ENCODE measurements at regions not wholly inside any gene's neighbourhood (a gene's known extent, or its start where the extent isn't known, plus 50 kb on each side); places are given as distances from the start of the nearest gene placed in this dataset.

DNA sequence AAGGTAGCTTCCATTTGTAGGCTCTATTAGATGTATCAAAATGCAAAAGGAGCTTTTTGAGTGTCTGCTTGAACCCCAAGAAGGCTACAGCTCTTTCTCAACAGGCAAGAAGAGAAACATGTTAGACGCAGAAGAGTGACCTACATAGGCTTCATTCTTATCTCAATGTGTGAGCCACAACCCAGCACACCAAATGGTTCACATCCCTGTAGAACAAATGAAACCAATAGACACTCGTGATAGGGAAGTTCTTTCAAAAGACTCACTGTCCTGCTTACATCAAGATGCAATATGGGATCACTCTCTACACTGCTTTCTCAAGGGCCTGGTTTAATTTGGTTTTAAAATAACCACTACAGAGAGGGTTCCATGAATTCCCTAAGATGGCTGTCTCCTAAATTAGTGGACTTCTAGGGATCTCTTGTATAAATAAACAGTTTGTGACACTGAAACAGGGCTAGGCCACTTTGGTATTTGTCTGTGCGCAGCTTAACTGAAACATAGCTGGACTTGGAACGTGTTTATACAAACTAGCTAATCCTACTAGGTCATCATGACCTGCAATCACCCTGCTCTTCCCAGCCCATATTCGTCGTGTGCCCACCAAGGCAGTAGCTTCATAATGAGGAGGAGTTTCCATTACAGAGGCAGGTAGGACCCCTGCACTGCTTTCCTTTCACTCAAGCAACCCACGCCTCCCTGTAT is 225.4 kb upstream of the PREP start:
- DNase-seq, result no peak

DNA sequence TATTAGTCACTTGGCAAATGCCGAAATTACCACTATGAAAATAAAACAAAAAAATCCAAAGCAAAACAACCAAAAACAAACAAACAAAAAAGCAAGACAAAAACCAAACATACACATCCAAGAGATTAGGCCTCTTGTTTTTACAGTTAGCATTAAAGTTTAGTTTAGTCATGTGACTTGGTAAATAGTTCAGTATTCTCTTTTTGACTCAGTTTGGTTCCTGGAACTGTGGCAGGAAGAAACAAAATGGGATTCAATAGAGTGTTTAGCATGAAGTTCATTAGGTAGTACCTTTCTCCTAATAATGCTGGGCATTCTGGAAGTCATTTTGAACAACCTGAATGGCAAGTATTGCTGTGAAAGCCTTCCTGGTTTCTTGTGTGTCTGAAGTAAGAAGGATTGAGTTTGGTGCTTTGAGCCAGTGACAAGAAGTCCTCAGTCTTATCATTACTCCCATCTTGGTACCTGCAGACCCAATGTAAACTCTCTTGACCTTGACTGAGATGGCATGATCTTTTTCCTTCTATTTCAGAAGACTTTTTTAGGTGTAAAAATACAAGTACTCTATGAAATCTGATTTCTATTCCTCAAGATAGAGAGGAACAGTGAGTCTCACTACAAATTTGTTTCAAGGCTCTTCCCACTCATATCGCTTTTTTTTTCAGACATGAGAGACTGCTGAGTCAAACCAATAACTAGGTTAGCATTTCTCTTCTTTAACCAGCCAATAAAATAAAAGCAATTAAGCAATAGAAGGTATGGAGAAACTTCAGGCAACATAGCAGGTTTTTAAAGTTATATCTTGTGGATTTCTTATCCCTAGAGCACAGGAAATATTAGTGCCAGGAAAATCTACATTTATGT is 223.6 kb upstream of the PREP start:
- no peak for DNase-seq

DNA sequence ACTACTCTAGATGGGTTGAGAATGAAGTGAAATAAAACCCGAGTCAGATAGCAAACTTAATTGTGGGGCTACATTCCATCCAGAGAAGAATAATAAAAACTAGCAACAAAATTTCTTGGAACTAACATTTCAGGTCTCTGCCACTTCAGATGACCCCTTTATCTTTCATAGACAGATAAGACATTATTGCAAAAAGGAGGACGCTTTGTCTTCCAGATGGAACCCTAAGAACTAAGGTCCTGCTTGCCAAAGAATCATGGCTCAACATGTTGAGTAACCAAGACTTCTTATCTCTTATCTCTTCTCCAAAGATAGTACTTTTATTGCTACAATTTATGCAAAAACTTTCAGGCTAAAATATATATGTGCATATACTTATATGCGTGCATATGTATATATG is 221.1 kb upstream of the PREP start:
- DNase-seq, result no peak

DNA sequence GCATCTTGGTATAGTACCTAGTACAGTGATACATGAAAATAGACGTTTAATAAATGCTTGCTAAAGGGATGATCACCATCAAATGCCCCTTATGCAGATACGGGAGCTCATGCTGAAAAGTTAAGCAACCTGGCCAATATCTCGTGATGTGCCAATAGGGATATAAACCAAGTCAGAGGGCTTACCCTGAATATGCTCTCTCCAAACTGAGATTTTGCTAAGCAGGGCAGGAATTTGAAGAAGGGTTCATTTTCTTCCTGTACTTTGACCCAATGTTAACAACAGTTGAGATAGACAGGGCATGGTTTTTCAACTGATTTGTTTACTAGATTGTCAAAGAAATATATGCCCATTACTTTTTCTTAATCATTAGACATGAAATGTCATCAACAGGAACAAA is 219.3 kb upstream of the PREP start:
- no peak for DNase-seq

DNA sequence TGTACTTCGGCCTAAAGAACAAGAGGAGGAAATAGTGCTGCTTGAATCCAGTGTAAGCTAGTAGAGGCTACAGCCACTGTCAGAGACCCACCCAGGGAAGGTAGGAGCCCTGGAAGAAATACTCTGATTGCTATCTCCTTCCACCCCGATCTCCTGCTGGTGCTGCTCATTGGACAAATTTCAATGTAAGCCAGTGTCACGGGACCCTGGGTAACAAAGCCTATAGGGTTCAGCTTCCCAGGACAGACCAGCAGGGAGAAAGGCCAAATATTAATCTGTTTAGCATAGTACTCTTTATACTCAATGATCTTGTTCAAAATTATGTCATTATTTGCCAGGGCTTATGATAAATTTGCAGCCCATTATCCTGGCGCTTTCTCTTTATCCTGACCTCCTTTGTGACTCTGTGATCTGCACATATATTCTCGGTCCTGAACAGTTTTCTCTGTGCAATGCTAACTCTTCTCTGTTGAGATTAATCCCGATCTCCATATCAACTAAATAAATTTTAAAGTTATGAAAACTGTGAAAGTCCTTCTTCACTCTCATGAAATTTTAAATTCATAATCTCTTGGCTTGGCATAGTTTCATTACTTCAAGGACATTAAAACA is 218.8 kb upstream of the PREP start:
- no peak for DNase-seq

DNA sequence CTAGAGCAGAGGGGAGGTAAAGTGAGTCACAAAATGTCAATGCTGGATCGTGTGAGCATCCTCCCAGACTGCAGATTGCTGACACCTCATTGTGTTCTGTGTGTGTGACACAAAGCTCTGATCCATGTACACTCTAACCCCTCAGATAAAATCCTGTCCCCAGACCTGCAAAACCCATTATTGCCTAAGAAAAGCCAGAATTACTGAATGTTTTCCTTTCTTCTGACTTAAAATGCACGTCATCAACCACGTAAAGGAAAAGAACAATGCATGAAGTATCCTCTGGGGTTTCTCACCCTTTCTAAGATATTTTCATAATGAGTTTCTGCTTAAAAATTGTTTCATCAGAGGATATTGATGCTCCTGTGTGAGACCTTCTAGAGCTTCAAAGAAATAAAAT is 218.0 kb upstream of the PREP start:
- no peak for DNase-seq

DNA sequence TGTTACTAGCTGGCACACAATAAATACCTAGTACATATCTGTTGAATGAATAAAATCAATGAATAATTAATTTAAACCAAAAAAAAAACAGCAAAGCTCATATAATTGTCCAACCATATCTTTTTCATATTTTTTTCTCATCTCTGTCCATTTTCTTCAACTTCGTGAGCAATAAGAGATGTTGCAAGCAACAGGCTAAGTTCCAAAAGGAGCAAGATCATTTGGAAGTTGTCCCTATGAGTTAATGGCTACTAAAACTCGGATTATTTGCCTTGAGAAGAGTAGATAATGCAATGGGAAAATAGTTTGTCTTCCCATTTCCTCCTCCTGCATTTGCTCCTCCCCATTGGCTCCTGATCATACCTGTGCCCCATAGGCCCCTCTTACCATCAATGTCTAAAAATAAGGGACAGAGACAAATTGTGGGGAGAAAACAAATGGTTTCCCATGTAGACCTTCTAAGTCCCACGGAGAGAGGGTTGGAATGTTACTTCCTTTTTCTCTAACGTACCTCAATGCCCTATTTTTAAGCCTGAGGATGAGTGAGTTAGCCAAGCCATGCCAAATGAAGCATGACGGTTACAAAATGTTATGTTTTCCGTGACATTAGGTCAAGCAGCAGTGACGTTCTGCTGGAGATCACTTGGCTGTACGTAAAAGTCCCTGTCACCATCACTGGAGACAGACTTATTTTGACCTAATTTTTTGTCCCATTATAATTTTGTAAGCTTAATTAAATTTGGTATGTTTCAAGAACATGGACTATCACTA is 217.3 kb upstream of the PREP start:
- DNase-seq, result no peak

DNA sequence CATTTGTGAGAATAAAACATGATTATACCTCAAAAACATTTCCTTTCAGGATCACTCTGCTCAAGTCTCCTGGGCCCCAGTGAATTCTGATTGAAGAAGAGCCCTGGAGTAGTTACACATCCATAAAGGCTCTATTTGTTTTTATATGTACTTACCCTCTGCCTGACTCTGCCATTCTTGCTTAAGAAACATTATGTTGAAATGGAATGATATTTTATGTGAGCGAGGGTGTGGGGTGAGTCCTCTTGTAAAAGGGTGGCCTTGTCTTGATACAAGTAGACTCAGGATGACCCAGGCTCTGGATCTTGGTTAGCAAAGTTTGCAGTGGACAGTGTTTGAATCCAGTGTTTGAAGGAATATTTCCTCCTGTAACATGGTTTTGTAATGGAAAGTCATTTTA is 215.4 kb upstream of the PREP start:
- no peak for DNase-seq

DNA sequence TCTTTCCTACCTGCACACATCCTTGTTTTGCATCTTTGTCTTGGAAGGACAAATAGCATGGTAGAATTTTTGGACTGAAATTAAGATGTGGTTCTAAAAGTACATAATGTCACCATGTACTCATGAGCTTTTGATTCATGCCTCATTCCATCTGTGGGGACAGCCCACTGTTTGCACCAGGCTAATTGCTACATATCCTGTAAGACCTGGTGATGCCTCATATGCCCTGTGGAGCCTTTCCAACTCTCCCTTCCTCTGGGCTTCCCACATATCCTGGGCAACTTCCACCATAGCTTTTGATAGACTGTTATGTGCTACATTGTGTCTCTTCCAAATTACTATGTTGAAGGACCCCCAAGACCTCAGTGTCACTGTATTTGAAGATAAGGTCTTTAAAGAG is 213.6 kb upstream of the PREP start:
- no peak for DNase-seq

DNA sequence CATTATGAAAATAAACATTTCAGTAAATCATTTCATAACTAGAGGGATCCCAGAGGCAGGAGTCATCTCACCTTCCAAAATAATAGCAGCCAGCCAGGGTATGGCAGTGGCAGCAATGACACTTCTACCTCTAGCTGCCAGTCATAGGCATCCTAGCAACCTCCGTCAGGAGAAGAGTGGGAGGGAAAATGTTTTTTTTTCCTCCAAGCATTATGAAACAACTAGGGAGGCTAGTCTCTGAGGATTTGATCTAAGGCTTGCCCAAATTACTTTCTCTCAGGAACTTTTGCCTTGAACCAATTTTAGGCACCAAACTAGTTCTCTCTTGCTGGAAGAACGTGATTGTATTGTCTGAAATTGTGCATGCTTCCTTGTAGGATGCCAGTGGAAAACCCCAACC is 208.7 kb upstream of the PREP start:
- DNase-seq, result no peak

DNA sequence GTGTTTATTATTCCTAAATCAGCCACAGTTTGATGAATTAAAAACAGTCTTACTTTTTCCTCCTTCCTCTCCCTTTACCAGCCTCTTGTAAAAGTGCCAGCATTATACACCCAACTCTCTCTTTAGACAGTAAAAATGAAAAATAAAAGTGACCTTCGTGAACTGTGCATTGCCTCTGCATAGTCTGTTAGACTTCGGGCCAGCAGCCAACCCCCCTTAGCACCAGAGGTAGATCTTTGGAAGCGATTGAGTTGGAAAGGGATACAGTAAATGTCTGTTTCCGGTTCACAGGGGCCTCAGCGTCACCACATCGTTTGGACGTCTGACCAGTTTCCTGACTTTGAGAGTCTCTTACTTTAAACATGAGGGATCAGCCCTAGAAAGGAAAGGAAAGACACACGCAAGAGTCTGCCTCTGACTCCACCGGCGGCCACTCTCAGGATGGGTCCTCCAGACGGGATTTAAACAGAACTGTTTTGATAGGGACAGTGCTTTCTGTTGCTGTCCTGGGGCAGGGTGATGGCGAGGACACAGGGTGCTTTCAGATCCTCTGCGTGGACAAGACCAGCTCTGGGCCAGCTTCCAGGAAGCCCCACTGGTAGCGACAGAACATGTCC is 206.6 kb upstream of the PREP start:
- DNase-seq, result no peak

DNA sequence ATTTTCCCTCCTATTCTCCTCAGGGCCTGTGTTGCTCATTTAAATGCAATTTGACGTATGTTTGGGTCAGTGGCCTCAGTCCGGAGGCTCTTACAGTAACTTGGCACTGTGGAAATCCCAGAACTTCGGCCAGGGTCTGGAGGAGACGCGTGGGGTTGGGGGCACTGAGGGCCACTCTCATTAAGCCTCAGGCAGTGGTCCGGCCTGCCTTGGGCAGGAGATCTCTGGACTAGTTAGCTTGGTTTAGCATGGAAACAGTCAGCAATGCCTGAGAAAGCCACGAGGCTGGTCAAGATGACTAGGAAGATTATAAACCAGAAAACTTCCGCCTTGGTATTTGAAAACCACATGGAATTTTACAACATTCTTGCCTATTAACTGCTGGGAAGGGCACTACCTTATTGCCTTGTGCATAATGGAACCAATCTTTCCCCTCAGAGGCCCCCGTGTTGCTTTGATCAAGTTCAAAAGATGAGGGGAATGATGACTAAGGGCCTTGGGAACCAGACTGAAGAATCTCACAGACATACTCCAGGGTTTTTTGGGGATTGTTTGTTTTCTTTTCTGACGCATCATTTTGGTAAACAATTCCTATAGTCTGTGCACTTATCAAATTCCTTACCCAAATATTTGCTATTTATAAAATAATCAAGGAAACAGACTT is 206.0 kb upstream of the PREP start:
- DNase-seq, result no peak

DNA sequence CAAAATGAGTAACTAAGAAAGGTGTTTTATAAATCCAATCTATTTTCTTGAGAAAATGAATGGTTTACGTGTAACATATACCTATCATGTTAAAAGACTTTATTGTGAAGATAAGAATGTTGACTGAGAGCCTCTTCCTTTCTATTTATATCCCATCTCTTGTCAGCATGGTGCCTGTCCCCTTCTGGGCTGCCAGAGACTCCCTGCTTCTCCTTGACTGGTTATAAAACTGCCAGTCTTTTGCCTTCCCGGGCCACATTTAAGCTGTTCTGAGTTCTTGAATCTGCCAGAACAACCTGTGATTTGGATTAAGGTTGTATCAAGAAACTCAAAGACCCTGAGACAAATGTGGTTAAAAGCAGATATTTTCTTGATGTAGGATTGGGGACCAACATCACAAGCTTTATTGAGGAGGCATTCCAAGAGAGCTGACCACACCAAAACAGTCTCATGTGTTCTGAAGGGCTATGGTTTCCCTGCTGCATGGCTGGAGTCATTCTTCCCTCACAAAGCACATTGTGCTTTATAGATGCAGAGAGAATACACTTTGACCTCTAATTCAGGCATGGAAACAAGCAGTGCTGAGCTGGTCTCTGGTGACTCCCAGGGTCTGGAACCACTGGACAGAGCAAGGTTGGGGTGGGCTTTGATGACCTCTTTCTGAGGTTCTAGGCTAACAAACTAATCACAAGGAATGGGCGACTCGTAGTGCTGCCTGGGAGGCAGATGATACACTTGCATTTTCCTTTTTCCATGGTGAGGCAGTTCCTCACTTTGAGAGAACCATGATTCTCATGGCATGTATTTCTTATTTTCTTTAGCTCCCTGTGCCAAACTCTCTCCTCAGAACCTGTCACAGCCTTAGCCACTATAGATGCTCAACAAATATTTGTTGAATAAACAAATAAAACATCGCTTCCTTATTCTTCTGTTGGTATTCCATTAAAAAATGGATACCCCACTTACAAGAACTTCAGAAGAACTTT is 205.0 kb upstream of the PREP start:
- no peak for DNase-seq

DNA sequence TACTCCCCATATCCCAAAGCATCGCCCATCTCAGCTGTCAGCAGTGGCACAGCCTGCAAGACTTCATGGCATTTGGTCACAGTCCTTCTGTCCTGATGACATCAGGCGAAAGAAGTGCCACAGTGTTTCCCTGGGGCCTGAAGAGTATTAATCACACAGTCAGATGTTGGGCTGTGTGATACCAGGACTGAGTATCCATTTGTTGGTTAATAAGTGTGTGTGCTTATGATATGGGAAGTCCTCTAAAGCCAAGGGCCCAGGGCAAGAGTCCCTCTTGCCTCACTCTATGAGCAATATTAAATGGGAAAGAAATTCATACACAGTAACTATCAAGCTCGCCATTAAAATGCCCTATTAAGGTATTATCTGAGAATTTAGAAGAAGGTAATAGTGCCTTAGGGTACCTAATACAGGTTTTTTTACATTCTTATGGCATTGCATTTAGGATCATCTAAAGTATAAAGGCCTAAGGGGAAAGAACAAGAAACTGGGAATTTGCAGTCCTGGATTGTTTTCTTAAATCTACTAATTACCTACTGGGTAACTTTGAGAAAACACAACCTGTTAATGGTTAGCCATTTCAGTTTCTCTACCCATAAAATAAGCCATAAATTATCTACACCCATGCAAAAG is 204.1 kb upstream of the PREP start:
- no peak for DNase-seq

DNA sequence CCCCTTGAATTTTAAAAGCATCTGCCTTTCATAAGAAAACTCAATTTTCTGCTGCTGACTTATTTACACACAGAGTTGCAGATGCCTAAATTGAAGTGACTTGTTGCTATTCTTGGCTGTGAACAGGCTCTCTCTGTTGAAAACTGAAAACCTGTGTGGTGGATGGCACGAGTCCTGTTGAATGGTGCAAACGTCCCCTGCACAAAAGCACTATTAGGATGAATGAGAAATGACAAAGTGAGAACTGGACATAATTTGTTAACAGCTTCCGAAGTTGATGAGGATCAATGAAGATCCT is 201.7 kb upstream of the PREP start:
- no peak for DNase-seq

DNA sequence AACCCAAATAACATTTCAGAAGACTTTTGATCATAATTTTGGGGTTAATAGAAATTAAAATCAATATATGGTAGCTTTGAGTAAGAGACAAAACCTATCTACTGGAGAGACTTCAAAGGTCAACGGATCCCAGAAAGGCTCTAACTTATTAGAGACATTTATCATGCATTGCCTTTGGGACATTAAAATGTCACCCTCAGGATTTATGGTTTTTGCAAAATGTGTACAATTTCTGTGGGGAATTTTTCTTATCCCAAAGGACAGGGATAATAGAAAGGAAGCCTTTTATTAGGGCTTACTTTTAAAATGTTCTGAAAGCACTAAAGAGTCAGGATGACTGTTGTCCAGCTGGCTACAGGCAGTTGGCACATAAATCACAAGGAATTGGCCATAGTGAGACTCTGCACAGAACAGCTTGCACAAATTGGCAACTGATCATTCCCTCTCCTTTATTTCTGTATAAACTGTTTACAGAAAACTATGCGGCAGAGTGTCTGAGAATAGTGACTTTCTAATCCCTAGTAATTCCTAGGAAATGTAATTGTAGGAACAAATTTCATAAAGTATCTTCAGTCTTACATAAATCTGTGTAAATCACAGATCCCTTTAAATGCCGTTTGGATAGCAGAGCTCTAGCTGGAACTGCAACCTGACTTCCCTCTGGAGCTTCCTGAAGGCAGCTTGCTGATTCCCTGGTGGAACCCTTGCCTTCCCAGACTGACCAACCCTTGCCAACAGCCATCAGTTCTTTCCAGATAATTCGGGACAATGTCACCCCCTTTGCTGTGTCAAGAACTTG is 201.1 kb upstream of the PREP start:
- no peak for DNase-seq

DNA sequence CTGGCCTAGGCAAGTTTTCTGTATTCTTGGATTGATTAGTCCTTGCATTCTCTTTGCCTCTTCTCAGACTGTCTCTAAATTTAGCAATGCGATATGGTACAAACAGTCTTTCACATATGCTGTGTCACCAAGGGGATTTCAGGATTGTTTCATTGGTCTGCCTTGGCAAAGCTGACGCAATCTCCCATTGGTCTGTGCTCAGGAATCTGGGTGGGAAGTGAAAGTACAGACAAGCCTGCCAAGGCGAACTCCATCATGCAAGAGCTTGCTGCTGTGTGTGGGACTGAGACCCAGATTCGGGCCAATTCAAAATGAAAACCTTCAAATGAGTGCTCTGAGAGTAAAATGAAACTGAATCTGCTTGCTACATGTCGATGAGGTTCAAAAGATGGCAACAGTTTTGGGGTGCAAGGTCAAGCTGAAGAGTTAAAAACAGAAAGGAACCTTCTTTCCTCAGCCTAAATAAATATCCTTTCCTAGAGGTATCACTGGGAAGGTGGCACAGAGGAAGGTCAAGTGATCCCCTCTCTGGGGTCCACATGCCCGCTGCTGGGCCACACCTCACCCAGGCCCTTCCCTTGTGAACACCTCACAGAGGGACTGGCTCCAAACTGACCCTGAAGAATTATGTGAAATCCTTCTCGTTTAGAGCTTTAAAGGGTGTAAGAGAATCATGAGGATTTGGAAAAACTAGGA is 198.8 kb upstream of the PREP start:
- DNase-seq, result peak; percentile 40

DNA sequence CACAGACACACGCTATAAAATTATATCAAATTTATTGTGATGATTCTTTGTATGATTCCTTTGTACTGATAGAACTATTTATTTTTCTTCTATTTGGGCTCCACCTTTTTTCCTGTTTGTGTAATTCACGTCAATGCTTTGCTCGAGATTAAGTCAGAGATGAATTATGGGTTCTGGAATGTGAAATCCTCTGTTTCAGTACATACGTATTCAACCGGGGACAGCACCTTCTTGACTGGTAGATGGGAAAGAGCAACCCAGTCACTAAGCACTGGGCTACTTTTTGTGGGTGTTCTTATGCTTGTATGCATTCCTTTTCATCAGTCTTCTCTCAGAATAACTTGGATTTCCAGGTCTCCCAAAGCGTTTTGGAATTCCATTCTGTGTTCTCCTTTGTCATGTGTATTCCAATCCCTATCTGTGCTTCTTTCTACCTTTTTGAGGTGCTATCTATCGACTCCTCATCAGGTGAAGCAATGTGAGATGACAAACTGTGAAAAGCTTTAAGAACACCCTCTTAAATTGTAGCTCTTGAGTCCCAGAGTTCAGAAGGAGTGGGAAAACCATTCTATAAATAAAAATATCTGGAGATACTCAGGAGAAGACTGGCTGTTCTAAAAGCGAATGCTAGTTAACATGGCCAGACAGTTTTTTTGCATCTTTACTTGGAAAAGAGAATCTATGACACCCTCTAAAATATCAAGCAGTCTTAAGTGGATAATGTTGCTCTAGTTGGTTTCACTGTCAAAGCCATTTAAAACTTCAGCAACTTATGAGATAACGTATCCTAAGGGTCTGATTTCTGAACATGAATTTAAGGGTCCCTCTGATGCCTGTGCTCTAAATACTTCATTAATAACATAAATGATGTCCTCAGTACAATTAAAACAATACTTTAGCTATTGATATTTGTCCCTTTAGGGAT is 197.7 kb upstream of the PREP start:
- DNase-seq, result no peak
